ENCODE measurements at regions not wholly inside any gene's neighbourhood (a gene's known extent, or its start where the extent isn't known, plus 50 kb on each side); places are given as distances from the start of the nearest gene placed in this dataset.

DNA sequence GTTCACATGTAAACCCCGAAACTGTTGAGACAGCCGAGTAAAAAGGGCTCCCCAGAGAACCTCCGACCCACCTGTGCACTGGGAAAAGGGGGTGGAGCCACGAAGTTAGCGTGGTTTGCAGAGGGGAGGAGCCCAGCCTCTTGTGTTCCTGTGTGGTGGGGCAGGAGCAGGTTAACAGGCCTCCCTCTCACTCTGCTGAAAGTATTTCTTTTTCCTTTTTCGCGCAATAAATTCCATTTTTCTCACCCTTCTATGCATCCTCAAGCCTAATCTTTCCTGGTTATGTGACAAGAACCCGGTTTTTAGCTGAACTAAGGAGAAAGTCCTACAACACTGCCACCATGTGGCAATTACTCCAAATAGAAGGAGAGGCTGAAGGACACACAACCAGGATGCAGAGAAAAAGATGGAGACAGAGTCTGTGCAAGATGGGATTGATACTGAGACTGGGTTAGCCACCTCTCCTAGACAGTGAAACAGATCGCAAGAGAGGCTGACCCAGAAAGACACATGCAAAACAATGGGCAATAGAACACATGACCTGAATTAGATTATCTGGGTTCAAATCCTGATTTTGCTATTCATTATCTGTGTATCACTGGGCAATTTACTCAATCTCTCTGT lies 168.7 kb upstream of the PRSS16 start (continued):
- TF ChIP-seq, protein P1, sequence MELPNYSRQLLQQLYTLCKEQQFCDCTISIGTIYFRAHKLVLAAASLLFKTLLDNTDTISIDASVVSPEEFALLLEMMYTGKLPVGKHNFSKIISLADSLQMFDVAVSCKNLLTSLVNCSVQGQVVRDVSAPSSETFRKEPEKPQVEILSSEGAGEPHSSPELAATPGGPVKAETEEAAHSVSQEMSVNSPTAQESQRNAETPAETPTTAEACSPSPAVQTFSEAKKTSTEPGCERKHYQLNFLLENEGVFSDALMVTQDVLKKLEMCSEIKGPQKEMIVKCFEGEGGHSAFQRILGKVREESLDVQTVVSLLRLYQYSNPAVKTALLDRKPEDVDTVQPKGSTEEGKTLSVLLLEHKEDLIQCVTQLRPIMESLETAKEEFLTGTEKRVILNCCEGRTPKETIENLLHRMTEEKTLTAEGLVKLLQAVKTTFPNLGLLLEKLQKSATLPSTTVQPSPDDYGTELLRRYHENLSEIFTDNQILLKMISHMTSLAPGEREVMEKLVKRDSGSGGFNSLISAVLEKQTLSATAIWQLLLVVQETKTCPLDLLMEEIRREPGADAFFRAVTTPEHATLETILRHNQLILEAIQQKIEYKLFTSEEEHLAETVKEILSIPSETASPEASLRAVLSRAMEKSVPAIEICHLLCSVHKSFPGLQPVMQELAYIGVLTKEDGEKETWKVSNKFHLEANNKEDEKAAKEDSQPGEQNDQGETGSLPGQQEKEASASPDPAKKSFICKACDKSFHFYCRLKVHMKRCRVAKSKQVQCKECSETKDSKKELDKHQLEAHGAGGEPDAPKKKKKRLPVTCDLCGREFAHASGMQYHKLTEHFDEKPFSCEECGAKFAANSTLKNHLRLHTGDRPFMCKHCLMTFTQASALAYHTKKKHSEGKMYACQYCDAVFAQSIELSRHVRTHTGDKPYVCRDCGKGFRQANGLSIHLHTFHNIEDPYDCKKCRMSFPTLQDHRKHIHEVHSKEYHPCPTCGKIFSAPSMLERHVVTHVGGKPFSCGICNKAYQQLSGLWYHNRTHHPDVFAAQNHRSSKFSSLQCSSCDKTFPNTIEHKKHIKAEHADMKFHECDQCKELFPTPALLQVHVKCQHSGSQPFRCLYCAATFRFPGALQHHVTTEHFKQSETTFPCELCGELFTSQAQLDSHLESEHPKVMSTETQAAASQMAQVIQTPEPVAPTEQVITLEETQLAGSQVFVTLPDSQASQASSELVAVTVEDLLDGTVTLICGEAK (IDR thresholded peaks at IDR 0.05): no peak
- TF ChIP-seq, protein P1 (CRISPR knock-in tag; IDR thresholded peaks at IDR 0.05): no peak
- TF ChIP-seq ZNF10 (CRISPR knock-in tag; IDR thresholded peaks at IDR 0.05; ENCODE audit: borderline replicate concordance, low read depth) (no peak), ZNF546 (CRISPR knock-in tag; conservative IDR thresholded peaks at IDR 0.05) (no peak), NCOA5 (CRISPR knock-in tag; IDR thresholded peaks at IDR 0.05) (no peak), HNRNPH1 (optimal IDR thresholded peaks at IDR 0.05; ENCODE audit: low read depth, low read length) (no peak), PAF1 (CRISPR knock-in tag; IDR thresholded peaks at IDR 0.05) (no peak), THAP11 (CRISPR knock-in tag; IDR thresholded peaks at IDR 0.05) (no peak), ZNF253 (CRISPR knock-in tag; IDR thresholded peaks at IDR 0.05; ENCODE audit: borderline replicate concordance) (no peak), AHR (CRISPR knock-in tag; IDR thresholded peaks at IDR 0.05) (no peak), U2AF1 (optimal IDR thresholded peaks at IDR 0.05; ENCODE audit: low read depth, low read length) (no peak), SIX1 (CRISPR knock-in tag; IDR thresholded peaks at IDR 0.05; ENCODE audit: borderline replicate concordance) (no peak), ZNF12 (CRISPR knock-in tag; IDR thresholded peaks at IDR 0.05) (no peak), RFX5 (IDR thresholded peaks at IDR 0.05; ENCODE audit: low read depth, low read length) (no peak), GFI1 (CRISPR knock-in tag; IDR thresholded peaks at IDR 0.05; ENCODE audit: borderline replicate concordance) (no peak)
- TF ChIP-seq, protein P2, sequence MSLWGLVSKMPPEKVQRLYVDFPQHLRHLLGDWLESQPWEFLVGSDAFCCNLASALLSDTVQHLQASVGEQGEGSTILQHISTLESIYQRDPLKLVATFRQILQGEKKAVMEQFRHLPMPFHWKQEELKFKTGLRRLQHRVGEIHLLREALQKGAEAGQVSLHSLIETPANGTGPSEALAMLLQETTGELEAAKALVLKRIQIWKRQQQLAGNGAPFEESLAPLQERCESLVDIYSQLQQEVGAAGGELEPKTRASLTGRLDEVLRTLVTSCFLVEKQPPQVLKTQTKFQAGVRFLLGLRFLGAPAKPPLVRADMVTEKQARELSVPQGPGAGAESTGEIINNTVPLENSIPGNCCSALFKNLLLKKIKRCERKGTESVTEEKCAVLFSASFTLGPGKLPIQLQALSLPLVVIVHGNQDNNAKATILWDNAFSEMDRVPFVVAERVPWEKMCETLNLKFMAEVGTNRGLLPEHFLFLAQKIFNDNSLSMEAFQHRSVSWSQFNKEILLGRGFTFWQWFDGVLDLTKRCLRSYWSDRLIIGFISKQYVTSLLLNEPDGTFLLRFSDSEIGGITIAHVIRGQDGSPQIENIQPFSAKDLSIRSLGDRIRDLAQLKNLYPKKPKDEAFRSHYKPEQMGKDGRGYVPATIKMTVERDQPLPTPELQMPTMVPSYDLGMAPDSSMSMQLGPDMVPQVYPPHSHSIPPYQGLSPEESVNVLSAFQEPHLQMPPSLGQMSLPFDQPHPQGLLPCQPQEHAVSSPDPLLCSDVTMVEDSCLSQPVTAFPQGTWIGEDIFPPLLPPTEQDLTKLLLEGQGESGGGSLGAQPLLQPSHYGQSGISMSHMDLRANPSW (CRISPR knock-in tag; IDR thresholded peaks at IDR 0.05; ENCODE audit: borderline replicate concordance): no peak
- TF ChIP-seq, protein P3, sequence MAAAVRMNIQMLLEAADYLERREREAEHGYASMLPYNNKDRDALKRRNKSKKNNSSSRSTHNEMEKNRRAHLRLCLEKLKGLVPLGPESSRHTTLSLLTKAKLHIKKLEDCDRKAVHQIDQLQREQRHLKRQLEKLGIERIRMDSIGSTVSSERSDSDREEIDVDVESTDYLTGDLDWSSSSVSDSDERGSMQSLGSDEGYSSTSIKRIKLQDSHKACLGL (CRISPR knock-in tag; IDR thresholded peaks at IDR 0.05): no peak
- TF ChIP-seq, protein P4, sequence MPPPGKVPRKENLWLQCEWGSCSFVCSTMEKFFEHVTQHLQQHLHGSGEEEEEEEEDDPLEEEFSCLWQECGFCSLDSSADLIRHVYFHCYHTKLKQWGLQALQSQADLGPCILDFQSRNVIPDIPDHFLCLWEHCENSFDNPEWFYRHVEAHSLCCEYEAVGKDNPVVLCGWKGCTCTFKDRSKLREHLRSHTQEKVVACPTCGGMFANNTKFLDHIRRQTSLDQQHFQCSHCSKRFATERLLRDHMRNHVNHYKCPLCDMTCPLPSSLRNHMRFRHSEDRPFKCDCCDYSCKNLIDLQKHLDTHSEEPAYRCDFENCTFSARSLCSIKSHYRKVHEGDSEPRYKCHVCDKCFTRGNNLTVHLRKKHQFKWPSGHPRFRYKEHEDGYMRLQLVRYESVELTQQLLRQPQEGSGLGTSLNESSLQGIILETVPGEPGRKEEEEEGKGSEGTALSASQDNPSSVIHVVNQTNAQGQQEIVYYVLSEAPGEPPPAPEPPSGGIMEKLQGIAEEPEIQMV (CRISPR knock-in tag; IDR thresholded peaks at IDR 0.05; ENCODE audit: low read depth): no peak

Measured in HepG2 (cell line).